ENCODE measurements at regions not wholly inside any gene's neighbourhood (a gene's known extent, or its start where the extent isn't known, plus 50 kb on each side); places are given as distances from the start of the nearest gene placed in this dataset.

- TF ChIP-seq CTCF (IDR thresholded peaks at IDR 0.05), result no peak
- TF ChIP-seq EP300 (IDR thresholded peaks at IDR 0.05), result no peak
- TF ChIP-seq POLR2A (IDR thresholded peaks at IDR 0.05), result no peak
- 90 to 95% methylated on average over 13 of the region's 13 CpGs for WGBS, 2 donors
- Histone ChIP-seq H3K36me3 (no peaks in the 10 kb centered on the region), H3K9me3 (no peaks in the 10 kb centered on the region), H3K27ac (peak overlapping the region in 2 of 4 donors; percentile 1 to 19), H3K4me3 (no peak overlapping the region), H3K27me3 (no peaks in the 10 kb centered on the region), H3K4me1 (peaks cover 0 to 48% (median 15%) of the 10 kb centered on the region in 4 donors)
- DNase-seq (ENCODE audit: low spot score in 2 of 2), result no peak
Measured at GRCh38 chr6:157768863-157769551, 54.0 kb upstream of the SNX9 start.

GRCh38 chr6:157769776-157770426 is 53.1 kb upstream of the SNX9 start:
- no peak for DNase-seq (ENCODE audit: low spot score in 2 of 2)
- 71 to 87% methylated on average over 10 of the region's 10 CpGs for WGBS, 2 donors
- H3K4me3 ChIP-seq, result no peak overlapping the region
- no peaks in the 10 kb centered on the region for H3K27me3 ChIP-seq
- no peak overlapping the region for H3K27ac ChIP-seq
- no peak for TF ChIP-seq CTCF (IDR thresholded peaks at IDR 0.05)
- no peak for TF ChIP-seq EP300 (IDR thresholded peaks at IDR 0.05)
- no peak for TF ChIP-seq POLR2A (IDR thresholded peaks at IDR 0.05)
- H3K9me3 ChIP-seq, result no peaks in the 10 kb centered on the region
- peaks cover 0 to 39% (median 9%) of the 10 kb centered on the region in 4 donors for H3K4me1 ChIP-seq
- no peaks in the 10 kb centered on the region for H3K36me3 ChIP-seq

GRCh38 chr6:157770946-157771345 is 52.1 kb upstream of the SNX9 start:
- TF ChIP-seq POLR2A (IDR thresholded peaks at IDR 0.05), result no peak
- no peak for TF ChIP-seq EP300 (IDR thresholded peaks at IDR 0.05)
- no peak for TF ChIP-seq CTCF (IDR thresholded peaks at IDR 0.05)
- no peaks in the 10 kb centered on the region for H3K36me3 ChIP-seq
- WGBS, 2 donors, result 67 to 74% methylated on average over 1 of the region's 1 CpG

GRCh38 chr6:157772820-157773219 is 50.2 kb upstream of the SNX9 start:
- Histone ChIP-seq H3K9me3 (peaks cover 0 to 14% (median 0%) of the 10 kb centered on the region in 4 donors), H3K27ac (no peak overlapping the region), H3K27me3 (no peaks in the 10 kb centered on the region), H3K4me1 (peaks cover 0 to 28% (median 6%) of the 10 kb centered on the region in 4 donors), H3K36me3 (no peaks in the 10 kb centered on the region), H3K4me3 (no peak overlapping the region)
- no peak for TF ChIP-seq POLR2A (IDR thresholded peaks at IDR 0.05)
- peak in 1 of 2 donors; percentile 8 for TF ChIP-seq EP300 (IDR thresholded peaks at IDR 0.05)
- no peak for TF ChIP-seq CTCF (IDR thresholded peaks at IDR 0.05)
- no peak for DNase-seq (ENCODE audit: low spot score in 2 of 2)
- WGBS, 2 donors, result 79 to 86% methylated on average over 10 of the region's 10 CpGs

More at GRCh38 chr6:157770946-157771345, 52.1 kb upstream of the SNX9 start:
- Histone ChIP-seq H3K9me3 (no peaks in the 10 kb centered on the region), H3K27ac (no peak overlapping the region), H3K4me3 (no peak overlapping the region), H3K27me3 (no peaks in the 10 kb centered on the region), H3K4me1 (peaks cover 0 to 33% (median 6%) of the 10 kb centered on the region in 4 donors)
- DNase-seq (ENCODE audit: low spot score in 2 of 2), result no peak

All from tibial nerve (tissue), 4 donors.